Panc1 (cell line): ENCODE measurements at regions not wholly inside any gene's neighbourhood (a gene's known extent, or its start where the extent isn't known, plus 50 kb on each side); places are given as distances from the start of the nearest gene placed in this dataset.

Experiments
- ATAC-seq: fragments of 200-7000 bp; cut with Tn5 transposase; 2 replicates; pipeline ENCODE4 v1.9.1; 2020; ENCODE audit warnings: mild to moderate bottlenecking, moderate library complexity
- BruUV-seq: library from RNA; stranded (reverse); fragments of 400-500 nt; replicated peaks from 2 replicates; lab custom pipeline; 2021; lab: Mats Ljungman, UMichigan
- CTCF ChIA-PET: fragments of 300-600 bp; sonication (Branson Sonifier 250); formaldehyde crosslinking; loops from one replicate; lab custom pipeline; 2022; ENCODE audit warnings: antibody characterized with exemption; lab: Charles Lee
- POLR2A ChIA-PET: fragments of 300-600 bp; sonication (Branson Sonifier 250); formaldehyde crosslinking; loops from one replicate; lab custom pipeline; 2022; ENCODE audit warnings: antibody characterized with exemption; lab: Charles Lee
- DNase-seq: peaks from one replicate; pipeline ENCODE4 v3.0.0-alpha.2; 2010; ENCODE audit warnings: low read depth, low spot score
- H3K27ac ChIP-seq: 2 replicates; pipeline ENCODE4 v1.5.1; 2011; ENCODE audit warnings: mild to moderate bottlenecking, low read length, inconsistent platforms
- H3K27me3 ChIP-seq: fragments of 200-500 bp; sonication (Bioruptor generic); 2 replicates; pipeline ENCODE4 v1.6.0; 2014; ENCODE audit warnings: low read length, inconsistent platforms; ENCODE audit not compliant: control insufficient read depth, insufficient read depth
- H3K36me3 ChIP-seq: fragments of 200-500 bp; sonication (Bioruptor generic); 2 replicates; pipeline ENCODE4 v1.5.1; 2014; ENCODE audit warnings: inconsistent platforms, mild to moderate bottlenecking, low read length, moderate library complexity; ENCODE audit not compliant: control insufficient read depth, insufficient read depth
- H3K4me1 ChIP-seq: 2 replicates; pipeline ENCODE4 v1.5.1; 2011; ENCODE audit warnings: inconsistent platforms, mild to moderate bottlenecking, low read length, moderate library complexity; ENCODE audit not compliant: control insufficient read depth, insufficient read depth
- H3K4me3 ChIP-seq, 2 experiments: 2 replicates each; pipeline ENCODE4 v1.5.1; 2011 to 2012; ENCODE audit warnings: low read depth in 2 of 2, low read length in 2 of 2, mild to moderate bottlenecking in 2 of 2, inconsistent platforms in 1 of 2, moderate library complexity in 1 of 2
- H3K9me3 ChIP-seq: fragments of 200-500 bp; sonication (Bioruptor generic); 2 replicates; pipeline ENCODE4 v1.5.1; 2014; ENCODE audit warnings: low read depth, mild to moderate bottlenecking, inconsistent platforms, low read length, moderate library complexity; ENCODE audit not compliant: control insufficient read depth, insufficient read depth
- CTCF ChIP-seq: fragments of 450-650 bp; IDR thresholded peaks from 2 replicates; pipeline ENCODE4 v1.5.1; 2017; ENCODE audit warnings: mild to moderate bottlenecking
- POLR2AphosphoS5 ChIP-seq: IDR thresholded peaks from 2 replicates; pipeline ENCODE4 v1.6.1; 2012; ENCODE audit warnings: mild to moderate bottlenecking, low read depth, low read length, moderate library complexity
- SIN3A ChIP-seq: IDR thresholded peaks from 2 replicates; pipeline ENCODE4 v1.6.1; 2012; ENCODE audit warnings: low read depth, mild to moderate bottlenecking, low read length, moderate library complexity, borderline replicate concordance; ENCODE audit not compliant: insufficient read depth
- TCF7L2 ChIP-seq: IDR thresholded peaks from 2 replicates; pipeline ENCODE4 v1.6.1; 2011; ENCODE audit warnings: mild to moderate bottlenecking, low read depth, low read length, inconsistent platforms
- in situ Hi-C: cut with HindIII; loops from 2 replicates; pipeline ENCODE4 v1.10.0; 2016; ENCODE audit warnings: low sequenced_read_pairs, low pct_unique_long_range_greater_than_20kb
- intact Hi-C: fragments of 100-400 bp; cut with micrococcal nuclease; formaldehyde crosslinking; loops from one replicate; pipeline ENCODE4 v1.10.0; 2022; ENCODE audit not compliant: unreplicated experiment
- TF ChIP-seq, protein P1 (sequence below), 2 experiments: IDR thresholded peaks; 2 replicates each; pipeline ENCODE4 v1.6.1; 2011 to 2012; ENCODE audit warnings: low read depth in 2 of 2, control low read depth in 1 of 2, low read length in 1 of 2, mild to moderate bottlenecking in 1 of 2, moderate library complexity in 1 of 2; ENCODE audit not compliant: insufficient read depth in 1 of 2

DNA sequence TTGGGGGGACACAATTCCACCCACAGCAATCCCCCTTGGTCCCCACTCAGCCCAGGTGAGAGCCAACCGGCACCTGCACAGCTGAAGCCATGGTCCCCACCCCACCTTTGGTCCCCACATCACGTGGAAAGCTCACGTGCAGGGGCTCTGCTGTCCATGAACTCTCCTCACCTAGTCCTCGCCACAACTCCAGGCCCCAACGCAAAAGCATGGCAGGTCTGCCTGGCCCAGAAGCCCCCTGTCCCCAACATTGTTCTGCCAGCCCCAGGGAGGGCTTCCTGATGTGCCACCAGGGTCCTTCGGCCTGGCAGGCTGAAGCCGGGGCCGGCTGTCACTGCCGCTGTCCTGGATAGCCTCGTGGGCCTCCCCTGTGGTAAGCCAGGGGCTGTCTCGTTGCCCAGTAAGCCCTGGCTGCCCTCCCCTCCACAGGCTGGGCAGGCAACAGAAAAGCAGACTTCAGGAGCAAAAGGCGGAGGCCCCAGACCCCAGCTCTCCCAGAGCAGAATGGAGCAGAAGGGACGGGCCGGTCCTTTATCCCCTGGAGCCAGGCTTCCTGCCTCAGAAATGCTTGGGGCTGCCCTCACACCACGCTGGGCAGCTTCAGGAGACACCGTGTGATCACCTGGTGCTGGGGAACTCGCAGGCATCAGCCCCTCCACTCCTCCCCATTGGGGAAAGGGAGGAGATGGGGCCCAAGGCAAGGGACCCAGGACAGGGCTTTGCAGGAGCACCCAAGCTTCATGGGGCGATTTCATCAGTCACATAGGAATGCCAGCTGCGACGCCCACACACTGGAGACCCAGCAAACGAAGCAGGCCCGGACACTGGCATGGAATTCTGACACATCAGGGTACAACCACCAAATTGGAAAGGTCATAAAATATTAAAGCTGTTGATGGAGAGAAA lies 103.7 kb downstream of the ADRA2C start:
- CTCF ChIA-PET: no interaction called here
- no peaks in the 10 kb centered on the region for H3K27me3 ChIP-seq
- no peak overlapping the region for H3K4me3 ChIP-seq
- no peak for TF ChIP-seq CTCF
- no peak for TF ChIP-seq SIN3A
- TF ChIP-seq POLR2AphosphoS5: no peak
- TF ChIP-seq TCF7L2: no peak
- TF ChIP-seq, protein P1, sequence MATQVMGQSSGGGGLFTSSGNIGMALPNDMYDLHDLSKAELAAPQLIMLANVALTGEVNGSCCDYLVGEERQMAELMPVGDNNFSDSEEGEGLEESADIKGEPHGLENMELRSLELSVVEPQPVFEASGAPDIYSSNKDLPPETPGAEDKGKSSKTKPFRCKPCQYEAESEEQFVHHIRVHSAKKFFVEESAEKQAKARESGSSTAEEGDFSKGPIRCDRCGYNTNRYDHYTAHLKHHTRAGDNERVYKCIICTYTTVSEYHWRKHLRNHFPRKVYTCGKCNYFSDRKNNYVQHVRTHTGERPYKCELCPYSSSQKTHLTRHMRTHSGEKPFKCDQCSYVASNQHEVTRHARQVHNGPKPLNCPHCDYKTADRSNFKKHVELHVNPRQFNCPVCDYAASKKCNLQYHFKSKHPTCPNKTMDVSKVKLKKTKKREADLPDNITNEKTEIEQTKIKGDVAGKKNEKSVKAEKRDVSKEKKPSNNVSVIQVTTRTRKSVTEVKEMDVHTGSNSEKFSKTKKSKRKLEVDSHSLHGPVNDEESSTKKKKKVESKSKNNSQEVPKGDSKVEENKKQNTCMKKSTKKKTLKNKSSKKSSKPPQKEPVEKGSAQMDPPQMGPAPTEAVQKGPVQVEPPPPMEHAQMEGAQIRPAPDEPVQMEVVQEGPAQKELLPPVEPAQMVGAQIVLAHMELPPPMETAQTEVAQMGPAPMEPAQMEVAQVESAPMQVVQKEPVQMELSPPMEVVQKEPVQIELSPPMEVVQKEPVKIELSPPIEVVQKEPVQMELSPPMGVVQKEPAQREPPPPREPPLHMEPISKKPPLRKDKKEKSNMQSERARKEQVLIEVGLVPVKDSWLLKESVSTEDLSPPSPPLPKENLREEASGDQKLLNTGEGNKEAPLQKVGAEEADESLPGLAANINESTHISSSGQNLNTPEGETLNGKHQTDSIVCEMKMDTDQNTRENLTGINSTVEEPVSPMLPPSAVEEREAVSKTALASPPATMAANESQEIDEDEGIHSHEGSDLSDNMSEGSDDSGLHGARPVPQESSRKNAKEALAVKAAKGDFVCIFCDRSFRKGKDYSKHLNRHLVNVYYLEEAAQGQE (IDR thresholded peaks at IDR 0.05; ENCODE audit: insufficient read depth in 1 of 2, low read depth in 2 of 2, low read length in 1 of 2): no peak
- no peaks in the 10 kb centered on the region for H3K9me3 ChIP-seq
- BruUV-seq: no TSS peak
- POLR2A ChIA-PET: interaction anchor here (0.7 kb wide), 1 partner anchor 209 kb away, joined by 3 read pairs; no protein-coding TSS in a partner anchor
- in situ Hi-C loops: no loop called here
- no peak for ATAC-seq
- no peak for DNase-seq
- no peak overlapping the region for H3K27ac ChIP-seq
- H3K36me3 ChIP-seq: no peaks in the 10 kb centered on the region
- intact Hi-C loops: loop anchor here (10.0 kb wide), 1 partner anchor 305 kb away; no protein-coding TSS in a partner anchor
- H3K4me1 ChIP-seq: no peaks in the 10 kb centered on the region

GRCh38 chr4:3870567-3870962 lies 104.4 kb downstream of the ADRA2C start:
- Histone ChIP-seq H3K27me3 (no peaks in the 10 kb centered on the region), H3K27ac (no peak overlapping the region), H3K4me3 (no peak overlapping the region), H3K36me3 (no peaks in the 10 kb centered on the region), H3K4me1 (no peaks in the 10 kb centered on the region), H3K9me3 (no peaks in the 10 kb centered on the region)
- ATAC-seq (no peak), DNase-seq (no peak)
- intact Hi-C loops (loop anchor here (10.0 kb wide), 1 partner anchor 306 kb away; no protein-coding TSS in a partner anchor), in situ Hi-C loops (no loop called here)
- POLR2A ChIA-PET: interaction anchor here (0.7 kb wide), 1 partner anchor 210 kb away, joined by 3 read pairs; no protein-coding TSS in a partner anchor
- no TSS peak for BruUV-seq
- CTCF ChIA-PET: no interaction called here
- TF ChIP-seq, protein P1 (IDR thresholded peaks at IDR 0.05; ENCODE audit: insufficient read depth in 1 of 2, low read depth in 2 of 2, low read length in 1 of 2): no peak
- TF ChIP-seq CTCF (no peak), POLR2AphosphoS5 (no peak), SIN3A (no peak), TCF7L2 (no peak)
